B cell (primary cell): ENCODE measurements at regions not wholly inside any gene's neighbourhood (a gene's known extent, or its start where the extent isn't known, plus 50 kb on each side); places are given as distances from the start of the nearest gene placed in this dataset.

Experiments
- ATAC-seq: fragments of 200-7000 bp; cut with Tn5 transposase; one replicate; pipeline ENCODE4 v1.10.0; 2021; ENCODE audit warnings: low read depth, mild to moderate bottlenecking, moderate number of reproducible peaks, moderate library complexity
- CTCF ChIA-PET: fragments of 350-600 bp; sonication (Branson Sonifier 250); formaldehyde crosslinking; loops from one replicate; lab custom pipeline; 2021; ENCODE audit warnings: antibody characterized with exemption, inconsistent platforms; lab: Charles Lee
- POLR2A ChIA-PET: fragments of 350-600 bp; sonication (Branson Sonifier 250); formaldehyde crosslinking; loops from one replicate; lab custom pipeline; 2021; ENCODE audit warnings: antibody characterized with exemption; lab: Charles Lee
- DNase-seq: peaks from one replicate; pipeline ENCODE4 v3.0.0; 2013
- H2AFZ ChIP-seq: 2 replicates; pipeline ENCODE4 v1.6.1; 2012; ENCODE audit warnings: mild to moderate bottlenecking, low read depth, low read length; ENCODE audit not compliant: insufficient read depth, poor library complexity, severe bottlenecking
- H3K27ac ChIP-seq, 2 donors: 1 replicate in 1 of 2; 2 replicates in 1 of 2; pipeline ENCODE4 v1.5.1; 2012 to 2013; ENCODE audit warnings: low read length in 2 of 2, mild to moderate bottlenecking in 2 of 2, moderate library complexity in 1 of 2
- H3K27me3 ChIP-seq, 4 experiments: fragments of 200-600 bp in 1 of 4; sonication (generic) in 1 of 4; replicated peaks in 1 of 4; 1 replicate in 2 of 4; 2 replicates in 2 of 4; pipeline versions ENCODE4 v1.6.1 to v1.7.0; 2013 to 2016; ENCODE audit warnings: low read length in 3 of 4, mild to moderate bottlenecking in 2 of 4, mixed read lengths in 1 of 4, moderate library complexity in 1 of 4; ENCODE audit not compliant: insufficient read depth in 4 of 4, control insufficient read depth in 3 of 4; ENCODE audit errors: control extremely low read depth in 1 of 4
- H3K36me3 ChIP-seq, 2 experiments: replicated peaks in 1 of 2; 1 replicate in 1 of 2; 2 replicates in 1 of 2; pipeline versions ENCODE4 v1.6.1 to v1.7.1; 2013; ENCODE audit warnings: low read length in 1 of 2; ENCODE audit not compliant: insufficient read depth in 2 of 2, control insufficient read depth in 1 of 2; ENCODE audit errors: control extremely low read depth in 1 of 2, extremely low read depth in 1 of 2
- H3K4me1 ChIP-seq, 2 donors: fragments of 200-600 bp in 1 of 2; sonication (generic) in 1 of 2; 1 replicate in 1 of 2; 2 replicates in 1 of 2; pipeline versions ENCODE4 v1.5.1 to v1.6.1; 2013 to 2017; ENCODE audit warnings: low read length in 2 of 2; ENCODE audit not compliant: control insufficient read depth in 2 of 2, insufficient read depth in 2 of 2
- H3K4me2 ChIP-seq: replicated peaks from 2 replicates; pipeline ENCODE3; 2012; ENCODE audit warnings: mild to moderate bottlenecking, low read depth, low read length; ENCODE audit not compliant: poor library complexity, severe bottlenecking
- H3K4me3 ChIP-seq, 5 experiments: fragments of 200-600 bp in 1 of 5; sonication (generic) in 1 of 5; 1 replicate in 3 of 5; 2 replicates in 2 of 5; pipeline versions ENCODE4 v1.5.1 to v1.7.0; 2011 to 2016; ENCODE audit warnings: low read length in 4 of 5, mild to moderate bottlenecking in 4 of 5, low read depth in 2 of 5, control low read depth in 1 of 5, moderate library complexity in 1 of 5; ENCODE audit not compliant: insufficient read depth in 1 of 5; ENCODE audit errors: control extremely low read depth in 1 of 5, extremely low read depth in 1 of 5
- H3K79me2 ChIP-seq: fragments of 200-600 bp; sonication (generic); one replicate; pipeline ENCODE4 v1.6.0; 2016; ENCODE audit warnings: low read length; ENCODE audit not compliant: control insufficient read depth, insufficient read depth
- H3K9ac ChIP-seq: fragments of 200-600 bp; sonication (generic); 2 replicates; pipeline ENCODE4 v1.6.1; 2017; ENCODE audit warnings: mild to moderate bottlenecking, low read length, moderate library complexity
- H3K9me3 ChIP-seq, 3 donors: one replicate each; pipeline versions ENCODE4 v1.6.1 to v1.7.1; 2013; ENCODE audit warnings: low read length in 2 of 3; ENCODE audit not compliant: control insufficient read depth in 2 of 3, insufficient read depth in 1 of 3; ENCODE audit errors: control extremely low read depth in 1 of 3
- H4K20me1 ChIP-seq: 2 replicates; pipeline ENCODE4 v1.6.0; 2012; ENCODE audit warnings: mild to moderate bottlenecking, low read length; ENCODE audit not compliant: insufficient read depth, control insufficient read depth, poor library complexity, severe bottlenecking
- H3K27ac Mint-ChIP-seq: one replicate; pipeline ENCODE4 v1.8.0; 2021; ENCODE audit warnings: mixed read lengths
- H3K27me3 Mint-ChIP-seq: one replicate; pipeline ENCODE4 v1.8.0; 2021; ENCODE audit warnings: mixed read lengths
- H3K4me1 Mint-ChIP-seq: one replicate; pipeline ENCODE4 v1.8.0; 2021; ENCODE audit warnings: mixed read lengths
- H3K4me3 Mint-ChIP-seq: one replicate; pipeline ENCODE4 v1.8.0; 2021; ENCODE audit warnings: mixed read lengths
- H3K9me3 Mint-ChIP-seq: one replicate; pipeline ENCODE4 v1.8.0; 2022; ENCODE audit warnings: mixed read lengths; ENCODE audit not compliant: insufficient read depth
- CTCF ChIP-seq: fragments of 200-600 bp; IDR thresholded peaks from one replicate; pipeline ENCODE4 v1.8.0; 2022; ENCODE audit warnings: antibody characterized with exemption, mild to moderate bottlenecking
- EZH2 ChIP-seq: IDR thresholded peaks from 2 replicates; pipeline ENCODE4 v1.6.1; 2012; ENCODE audit warnings: borderline replicate concordance, low read depth, mild to moderate bottlenecking, moderate library complexity, low read length; ENCODE audit not compliant: insufficient read depth, poor library complexity, severe bottlenecking
- WGBS: methylation state at CpG from one replicate; pipeline ENCODE4 v1.1.5; 2013; ENCODE audit warnings: missing lambda C conversion rate; ENCODE audit not compliant: insufficient coverage; 5-methylcytosine and 5-hydroxymethylcytosine counted together
- intact Hi-C: fragments of 100-400 bp; cut with micrococcal nuclease; formaldehyde crosslinking; loops from one replicate; pipeline ENCODE4 v1.10.0; 2022

GRCh38 chr11:64457416-64458010, 98.2 kb upstream of the SLC22A11 start:
- 83% methylated on average over 11 of the region's 12 CpGs for WGBS
- no peak for DNase-seq
- no peak overlapping the region for H3K4me3 Mint-ChIP-seq

More at GRCh38 chr11:64457416-64458010, 98.2 kb upstream of the SLC22A11 start:
- H3K27ac Mint-ChIP-seq, result no peak overlapping the region
- TF ChIP-seq EZH2 (no peak), CTCF (no peak)
- H4K20me1 ChIP-seq, result no peaks in the 10 kb centered on the region
- H3K4me3 ChIP-seq, result no peak overlapping the region
- intact Hi-C loops, result no loop called here
- H3K27ac ChIP-seq, result no peak overlapping the region
- no peak overlapping the region for H3K9ac ChIP-seq
- peaks cover 0 to 8% (median 0%) of the 10 kb centered on the region in 3 donors for H3K9me3 ChIP-seq
- no peaks in the 10 kb centered on the region for H3K27me3 ChIP-seq
- no peaks in the 10 kb centered on the region for H3K79me2 ChIP-seq
- no peaks in the 10 kb centered on the region for H3K4me1 ChIP-seq
- H3K4me1 Mint-ChIP-seq, result no peaks in the 10 kb centered on the region
- H3K27me3 Mint-ChIP-seq, result peaks cover 4% of the 10 kb centered on the region
- ChIA-PET POLR2A (no interaction called here), CTCF (interaction anchor here (0.6 to 2.6 kb wide), 2 partner anchors 8 to 12 kb away, joined by 3 to 10 read pairs; no protein-coding TSS in a partner anchor)
- H2AFZ ChIP-seq, result no peak overlapping the region
- no peaks in the 10 kb centered on the region for H3K9me3 Mint-ChIP-seq
- ATAC-seq, result no peak
- H3K4me2 ChIP-seq, result no peak overlapping the region
- H3K36me3 ChIP-seq, result no peaks in the 10 kb centered on the region
